Activated T-cell treated with anti-CD3 and anti-CD28 coated beads, Interleukin-2, amount 50 U/mL, for 4 hours (primary cell): ENCODE measurements at regions not wholly inside any gene's neighbourhood (a gene's known extent, or its start where the extent isn't known, plus 50 kb on each side); places are given as distances from the start of the nearest gene placed in this dataset.

ENCODE experiments used
- ATAC-seq, 2 donors: fragments of 200-7000 bp; cut with Tn5 transposase; one replicate each; pipeline ENCODE4 v1.10.0; 2021
- DNase-seq: peaks from one replicate; pipeline ENCODE4 v3.0.0-alpha.2; 2020
- H3K27me3 Mint-ChIP-seq: one replicate; pipeline ENCODE4 v1.8.0; 2021; ENCODE audit warnings: low read depth, mixed read lengths
- H3K36me3 Mint-ChIP-seq: one replicate; pipeline ENCODE4 v1.8.0; 2022; ENCODE audit warnings: mixed read lengths; ENCODE audit not compliant: insufficient read depth
- H3K4me1 Mint-ChIP-seq: one replicate; pipeline ENCODE4 v1.8.0; 2021; ENCODE audit warnings: low read depth, mixed read lengths
- H3K4me3 Mint-ChIP-seq: one replicate; pipeline ENCODE4 v1.8.0; 2021; ENCODE audit warnings: mild to moderate bottlenecking, moderate library complexity, mixed read lengths
- H3K9me3 Mint-ChIP-seq: one replicate; pipeline ENCODE4 v1.8.0; 2021; ENCODE audit warnings: mixed read lengths

- no peaks in the 10 kb centered on the region for H3K36me3 Mint-ChIP-seq
- H3K9me3 Mint-ChIP-seq: no peaks in the 10 kb centered on the region
- ATAC-seq: no peak
- H3K4me1 Mint-ChIP-seq: no peaks in the 10 kb centered on the region
- H3K27me3 Mint-ChIP-seq: no peaks in the 10 kb centered on the region
- no peak for DNase-seq
- H3K4me3 Mint-ChIP-seq: no peak overlapping the region
Observed at GRCh38 chr16:87243478-87243877, 73.7 kb downstream of the C16orf95 start.

DNA sequence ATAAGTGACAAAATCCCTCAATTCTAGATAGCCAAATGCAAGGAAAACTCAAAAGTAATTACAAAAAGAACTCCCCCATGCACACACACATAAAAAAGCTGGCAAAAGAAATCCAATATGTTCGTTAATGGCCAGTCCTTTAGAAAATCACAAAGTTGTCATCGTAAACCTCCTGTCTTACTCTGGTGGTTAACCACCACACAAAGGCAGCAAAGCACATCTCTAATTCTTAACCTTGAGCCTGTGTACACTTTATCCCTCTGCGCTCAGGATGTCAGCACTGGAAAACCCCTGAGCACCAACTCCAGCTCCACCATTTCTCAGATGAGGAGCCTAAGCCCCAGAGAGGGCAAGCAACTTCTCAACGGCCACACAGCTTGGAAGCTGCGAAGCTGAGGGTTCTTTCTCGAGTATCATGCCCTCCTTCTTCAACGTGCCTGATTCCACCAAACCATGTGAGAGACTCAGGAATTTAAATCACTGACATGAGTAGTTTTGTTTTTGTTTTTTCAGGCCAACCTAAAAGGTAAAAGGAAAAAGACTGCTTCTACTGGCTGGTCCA, 72.5 kb downstream of the C16orf95 start:
- ATAC-seq (no peak), DNase-seq (no peak)
- H3K9me3 Mint-ChIP-seq: no peaks in the 10 kb centered on the region
- no peaks in the 10 kb centered on the region for H3K27me3 Mint-ChIP-seq
- H3K4me1 Mint-ChIP-seq: no peaks in the 10 kb centered on the region
- no peaks in the 10 kb centered on the region for H3K36me3 Mint-ChIP-seq
- H3K4me3 Mint-ChIP-seq: no peak overlapping the region

GRCh38 chr16:87245511-87245910, 71.7 kb downstream of the C16orf95 start:
- ATAC-seq: no peak
- Mint-ChIP-seq H3K27me3 (no peaks in the 10 kb centered on the region), H3K9me3 (no peaks in the 10 kb centered on the region), H3K36me3 (no peaks in the 10 kb centered on the region), H3K4me3 (no peak overlapping the region), H3K4me1 (no peaks in the 10 kb centered on the region)
- DNase-seq: no peak

- no peaks in the 10 kb centered on the region for H3K27me3 Mint-ChIP-seq
Observed at GRCh38 chr16:87246269-87247065, 70.7 kb downstream of the C16orf95 start.

GRCh38 chr16:87248714-87249113, 68.5 kb downstream of the C16orf95 start:
- Mint-ChIP-seq H3K36me3 (no peaks in the 10 kb centered on the region), H3K9me3 (no peaks in the 10 kb centered on the region), H3K4me3 (no peak overlapping the region), H3K4me1 (no peaks in the 10 kb centered on the region), H3K27me3 (no peaks in the 10 kb centered on the region)
- DNase-seq (no peak), ATAC-seq (no peak)

More at GRCh38 chr16:87246269-87247065, 70.7 kb downstream of the C16orf95 start:
- DNase-seq: no peak
- H3K4me3 Mint-ChIP-seq: no peak overlapping the region
- H3K36me3 Mint-ChIP-seq: no peaks in the 10 kb centered on the region
- no peak for ATAC-seq
- H3K9me3 Mint-ChIP-seq: no peaks in the 10 kb centered on the region
- no peaks in the 10 kb centered on the region for H3K4me1 Mint-ChIP-seq

- H3K9me3 Mint-ChIP-seq: no peaks in the 10 kb centered on the region
- ATAC-seq: no peak
- no peaks in the 10 kb centered on the region for H3K4me1 Mint-ChIP-seq
- no peaks in the 10 kb centered on the region for H3K27me3 Mint-ChIP-seq
- DNase-seq: no peak
- H3K4me3 Mint-ChIP-seq: no peak overlapping the region
- H3K36me3 Mint-ChIP-seq: no peaks in the 10 kb centered on the region
Observed at GRCh38 chr16:87249425-87249824, 67.8 kb downstream of the C16orf95 start.

- no peaks in the 10 kb centered on the region for H3K36me3 Mint-ChIP-seq
- H3K4me1 Mint-ChIP-seq: no peaks in the 10 kb centered on the region
- ATAC-seq (no peak), DNase-seq (no peak)
- no peak overlapping the region for H3K4me3 Mint-ChIP-seq
- no peaks in the 10 kb centered on the region for H3K27me3 Mint-ChIP-seq
- H3K9me3 Mint-ChIP-seq: no peaks in the 10 kb centered on the region
Observed at GRCh38 chr16:87250431-87250960, 66.7 kb downstream of the C16orf95 start.

DNA sequence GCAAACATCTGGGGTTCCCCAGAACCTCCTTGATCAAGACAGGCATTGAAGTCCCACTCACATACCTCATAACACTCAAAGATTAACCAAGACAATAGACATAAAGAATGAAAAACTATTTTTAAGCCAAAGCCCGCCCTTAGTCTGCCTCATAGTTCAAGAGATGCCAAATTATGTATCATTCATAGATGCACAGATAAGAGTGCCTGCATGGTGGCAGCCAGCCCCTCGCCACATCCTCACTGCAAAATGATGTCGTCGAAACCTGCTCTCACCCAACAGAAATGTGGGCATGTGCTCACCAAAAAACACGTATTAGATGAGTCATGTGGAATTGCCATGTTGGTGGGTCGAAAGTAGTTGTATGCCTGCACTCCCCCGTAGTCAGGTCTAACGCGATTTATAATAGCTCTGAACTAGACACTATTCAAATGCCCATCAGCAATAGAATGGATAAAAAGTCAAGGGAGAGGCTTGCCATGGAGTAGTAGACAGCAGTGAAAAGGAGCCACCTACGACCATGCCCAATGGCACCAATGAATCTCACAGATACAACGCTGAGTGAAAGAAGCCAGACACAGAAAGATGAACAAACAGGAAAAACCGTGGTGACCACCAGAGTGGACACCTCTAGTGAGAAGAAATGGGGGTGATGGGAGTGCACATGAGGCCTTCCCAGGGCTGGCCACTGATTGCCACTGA, 64.8 kb downstream of the C16orf95 start:
- ATAC-seq: peak in 1 of 2 donors; percentile 67

More for the DNA sequence above, 64.8 kb downstream of the C16orf95 start:
- Mint-ChIP-seq H3K36me3 (no peaks in the 10 kb centered on the region), H3K4me1 (no peaks in the 10 kb centered on the region), H3K9me3 (no peaks in the 10 kb centered on the region), H3K4me3 (no peak overlapping the region), H3K27me3 (no peaks in the 10 kb centered on the region)
- DNase-seq: no peak
